HG03095 (cell line): ENCODE measurements at regions not wholly inside any gene's neighbourhood (a gene's known extent, or its start where the extent isn't known, plus 50 kb on each side); places are given as distances from the start of the nearest gene placed in this dataset.

Source experiments
- ATAC-seq: cut with Tn5 transposase; IDR thresholded peaks from one replicate; pipeline ENCODE4 v1.9.1; 2021; ENCODE audit warnings: moderate library complexity; ENCODE audit not compliant: unreplicated experiment

GRCh38 chr5:7010591-7010990 lies 297.4 kb downstream of the TENT4A start:
- ATAC-seq: no peak

GRCh38 chr5:7012057-7012456 lies 298.8 kb downstream of the TENT4A start:
- no peak for ATAC-seq

GRCh38 chr5:7014611-7015010 lies 301.4 kb downstream of the TENT4A start:
- ATAC-seq: no peak

- no peak for ATAC-seq
Observed at GRCh38 chr5:7015586-7016256, 302.5 kb downstream of the TENT4A start.

GRCh38 chr5:7016999-7017747 lies 303.9 kb downstream of the TENT4A start:
- ATAC-seq: no peak

- ATAC-seq: no peak
Observed at GRCh38 chr5:7018198-7018597, 305.0 kb downstream of the TENT4A start.

GRCh38 chr5:7018601-7019000 lies 305.4 kb downstream of the TENT4A start:
- ATAC-seq: no peak

- no peak for ATAC-seq
Observed at GRCh38 chr5:7036192-7036835, 323.1 kb downstream of the TENT4A start.

- ATAC-seq: no peak
Observed at GRCh38 chr5:7039074-7039473, 325.8 kb downstream of the TENT4A start.

GRCh38 chr5:7040111-7040510 lies 326.9 kb downstream of the TENT4A start:
- no peak for ATAC-seq

GRCh38 chr5:7043797-7044196 lies 330.6 kb downstream of the TENT4A start:
- no peak for ATAC-seq

- no peak for ATAC-seq
Observed at GRCh38 chr5:7047511-7048261, 334.5 kb downstream of the TENT4A start.

GRCh38 chr5:7050986-7051385 lies 337.8 kb downstream of the TENT4A start:
- ATAC-seq: no peak

- ATAC-seq: no peak
Observed at GRCh38 chr5:7053125-7053524, 339.9 kb downstream of the TENT4A start.

- no peak for ATAC-seq
Observed at GRCh38 chr5:7053528-7054209, 340.4 kb downstream of the TENT4A start.

GRCh38 chr5:7066471-7067235 lies 329.3 kb upstream of the ADCY2 start:
- no peak for ATAC-seq

- no peak for ATAC-seq
Observed at GRCh38 chr5:7068156-7068555, 327.8 kb upstream of the ADCY2 start.

- no peak for ATAC-seq
Observed at GRCh38 chr5:7068899-7069298, 327.0 kb upstream of the ADCY2 start.

GRCh38 chr5:7072188-7072587 lies 323.8 kb upstream of the ADCY2 start:
- no peak for ATAC-seq

GRCh38 chr5:7073666-7074065 lies 322.3 kb upstream of the ADCY2 start:
- ATAC-seq: no peak
